Activated CD4-positive, alpha-beta T cell treated with anti-CD3 and anti-CD28 coated beads, Interleukin-2, amount 50 U/mL, for 48 hours (primary cell): ENCODE measurements at regions not wholly inside any gene's neighbourhood (a gene's known extent, or its start where the extent isn't known, plus 50 kb on each side); places are given as distances from the start of the nearest gene placed in this dataset.

Source experiments
- DNase-seq, 2 experiments: peaks; one replicate each; pipeline ENCODE4 v3.0.0-alpha.2; 2020

DNA sequence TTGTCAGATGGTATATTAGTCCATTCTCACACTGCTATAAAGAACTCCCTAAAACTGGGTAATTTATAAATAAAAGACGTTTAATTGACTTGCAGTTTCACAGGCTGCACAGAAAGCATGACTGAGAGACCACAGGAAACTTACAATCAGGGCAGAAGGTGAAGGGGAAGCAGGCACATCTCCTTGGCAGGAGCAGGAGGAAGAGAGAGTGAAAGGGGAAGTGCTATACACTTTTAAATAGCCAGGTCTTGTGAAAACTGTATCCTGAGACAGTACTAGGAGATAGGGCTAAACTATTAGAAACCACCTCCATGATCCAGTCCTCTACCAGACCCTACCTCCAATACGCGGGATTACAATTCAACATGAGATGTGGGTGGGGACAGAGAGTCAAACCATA lies 193.9 kb upstream of the KCNG1 start:
- DNase-seq: no peak

- DNase-seq: no peak
Observed at GRCh38 chr20:51212816-51213215, 189.9 kb upstream of the KCNG1 start.

DNA sequence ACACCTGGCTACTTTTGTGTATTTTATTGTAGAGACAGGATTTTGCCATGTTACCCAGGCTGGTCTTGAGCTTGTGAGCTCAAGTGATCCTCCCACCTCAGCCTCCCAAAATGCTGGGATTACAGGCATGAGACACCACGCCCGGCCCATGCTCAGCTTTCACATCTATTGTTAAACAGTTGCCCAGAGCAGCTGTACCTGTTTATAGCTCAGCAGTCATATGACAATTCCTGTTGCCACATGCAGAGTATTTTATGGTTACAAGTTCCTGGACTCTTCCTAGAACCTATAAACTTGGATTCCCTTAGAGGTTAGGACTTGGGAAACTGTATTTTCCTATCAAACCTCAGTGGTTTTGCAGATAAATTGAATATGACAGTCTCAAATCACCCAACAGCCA lies 188.3 kb upstream of the KCNG1 start:
- DNase-seq: no peak

DNA sequence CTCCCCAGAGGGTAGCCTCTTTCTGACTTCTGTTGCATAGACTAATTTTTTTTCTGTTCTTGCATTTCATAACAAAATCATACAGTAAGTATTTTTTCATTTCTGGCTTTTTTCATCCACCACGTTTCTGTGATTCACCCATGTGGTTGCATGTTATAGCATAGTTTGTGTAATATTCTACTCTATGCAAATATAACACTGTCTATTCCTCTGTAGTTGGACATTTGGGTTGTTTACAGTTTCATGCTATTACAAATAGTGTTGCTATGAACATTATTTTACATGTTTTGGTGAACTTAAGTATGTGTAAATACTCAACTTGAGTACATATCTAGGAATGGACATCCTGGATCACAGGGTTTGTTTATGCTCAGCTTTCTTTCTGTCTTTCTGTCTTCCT lies 187.2 kb upstream of the KCNG1 start:
- no peak for DNase-seq

GRCh38 chr20:51208162-51208561 lies 185.3 kb upstream of the KCNG1 start:
- no peak for DNase-seq

- no peak for DNase-seq
Observed at GRCh38 chr20:51206032-51206662, 183.2 kb upstream of the KCNG1 start.

DNA sequence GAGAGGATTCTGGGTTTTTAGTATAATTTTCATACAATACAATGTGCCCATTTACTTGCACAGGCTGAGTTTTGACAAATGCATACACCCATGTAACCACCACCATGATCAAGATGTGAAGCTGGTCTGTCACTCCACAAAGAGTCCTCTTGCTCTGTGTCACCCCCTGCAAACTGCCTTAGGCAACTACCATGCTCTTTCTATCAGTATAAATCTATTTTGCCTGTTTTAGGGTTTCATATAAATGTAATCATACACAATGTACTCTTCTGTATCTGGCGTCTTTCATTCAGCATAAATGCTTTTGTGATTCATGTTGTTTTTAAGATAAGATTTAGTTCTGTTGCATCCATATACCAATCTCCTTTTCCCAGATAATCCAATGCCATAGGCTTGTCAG lies 181.9 kb upstream of the KCNG1 start:
- DNase-seq: no peak

DNA sequence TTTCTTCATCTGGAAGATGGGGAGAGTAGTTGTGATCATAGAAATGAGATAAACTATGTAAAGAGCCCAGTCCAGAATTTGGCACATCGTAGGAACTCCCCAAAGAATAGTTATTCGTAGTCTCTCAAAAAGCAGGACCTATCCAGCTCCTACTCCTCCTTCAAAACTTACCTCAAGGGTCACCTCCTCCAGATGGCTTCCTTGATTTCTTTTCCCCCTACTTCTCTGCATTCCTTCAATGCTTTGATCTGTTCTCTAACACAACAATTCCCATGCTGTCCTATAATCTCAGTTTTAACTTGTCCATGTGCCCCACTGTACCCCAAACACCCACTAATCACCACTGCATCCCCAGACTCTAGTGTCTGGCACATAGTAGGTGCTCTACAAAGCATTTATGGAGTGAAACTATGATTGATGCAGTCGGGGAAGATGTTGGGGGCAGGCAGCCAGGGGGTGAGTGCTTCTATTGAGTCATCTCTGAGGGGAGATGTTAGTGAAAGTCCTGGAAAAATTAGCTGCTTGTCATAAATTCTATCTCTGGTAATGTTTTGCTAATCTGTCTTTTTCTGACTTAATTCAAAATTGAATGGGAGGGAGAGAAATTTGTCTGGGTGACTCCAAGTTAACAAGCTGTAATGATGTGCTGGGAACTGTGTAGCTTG lies 181.3 kb upstream of the KCNG1 start:
- DNase-seq: no peak

DNA sequence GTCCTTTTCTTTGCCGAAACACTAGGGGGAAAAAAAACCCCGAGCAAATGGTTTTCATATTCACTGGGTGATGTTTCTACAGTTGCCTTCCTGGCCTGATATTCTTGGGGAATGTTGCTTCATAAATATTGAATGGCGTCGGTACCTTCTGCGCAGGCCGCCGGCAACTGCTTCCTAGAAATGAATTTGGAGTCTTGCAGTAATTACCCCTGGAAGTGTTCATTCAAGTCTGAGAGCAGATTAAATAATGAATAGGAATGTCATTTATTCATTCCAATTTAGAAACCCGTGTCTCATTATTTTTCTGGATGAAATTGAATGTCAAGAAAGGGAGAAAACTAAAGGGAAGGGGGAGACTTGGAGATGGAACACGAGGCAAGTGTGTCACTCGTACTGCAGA lies 179.4 kb upstream of the KCNG1 start:
- no peak for DNase-seq

- DNase-seq: no peak
Observed at GRCh38 chr20:51199920-51200319, 177.0 kb upstream of the KCNG1 start.

DNA sequence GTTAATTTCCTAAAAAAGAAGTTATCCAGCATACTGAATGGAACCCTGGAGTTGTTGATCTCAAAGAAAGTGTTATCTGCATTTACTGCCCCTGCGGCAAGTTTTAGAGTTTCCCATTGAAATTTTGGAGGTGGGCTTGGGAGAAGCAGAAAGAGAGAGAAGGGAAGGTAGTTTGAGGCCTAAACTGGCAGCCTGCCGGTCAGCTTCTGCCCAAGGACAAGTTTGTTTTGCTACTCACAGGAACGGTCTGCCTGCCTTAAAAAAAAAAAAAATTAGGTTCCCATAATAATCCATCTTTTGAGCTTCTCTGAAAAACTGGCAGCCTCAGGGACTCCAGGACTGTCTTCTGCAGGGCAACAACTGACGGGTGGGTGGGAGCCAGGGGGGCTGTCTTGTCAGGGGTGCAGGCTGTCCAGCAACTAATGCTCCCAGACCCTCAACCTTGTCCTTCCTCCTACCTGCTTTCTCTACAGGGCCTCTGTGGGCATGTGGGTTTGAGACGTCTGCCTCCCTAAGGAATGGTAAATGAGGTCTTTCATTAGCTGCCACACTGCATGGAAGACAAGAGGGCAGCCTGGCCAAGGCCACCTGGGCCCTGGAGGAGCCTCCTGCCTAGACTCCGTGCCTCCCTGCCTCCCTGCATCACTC lies 176.1 kb upstream of the KCNG1 start:
- no peak for DNase-seq

- no peak for DNase-seq
Observed at GRCh38 chr20:51198238-51198637, 175.3 kb upstream of the KCNG1 start.

DNA sequence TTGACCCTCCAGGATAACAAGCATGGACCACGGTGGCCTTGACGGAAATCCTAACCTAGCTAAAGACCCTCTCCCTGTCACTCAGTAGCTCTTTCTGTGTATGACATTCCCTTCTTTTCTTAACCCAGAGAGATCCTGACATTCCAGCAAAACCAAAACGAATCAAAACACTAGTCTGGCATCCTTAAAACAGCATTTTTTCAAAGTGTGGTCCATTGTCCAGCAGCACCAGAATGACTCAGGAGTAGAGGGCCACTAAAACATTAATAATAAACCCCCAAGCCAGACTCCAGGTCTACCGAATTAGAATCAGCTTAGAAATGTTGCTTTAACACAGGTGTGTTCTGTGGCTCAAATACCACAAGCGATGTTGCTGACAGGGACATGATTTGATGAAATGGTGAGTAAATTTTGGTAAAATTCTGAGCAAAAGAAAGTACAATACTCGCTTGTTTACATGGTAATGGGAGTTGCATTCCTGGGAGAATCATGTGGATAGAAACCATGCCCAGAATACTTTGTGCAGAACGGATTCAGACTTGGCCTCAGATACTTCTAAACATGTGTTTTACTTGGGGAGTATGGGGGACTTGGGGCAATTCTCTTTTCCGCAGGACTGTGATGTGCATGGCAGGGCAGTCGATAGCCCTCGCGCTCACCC lies 174.2 kb upstream of the KCNG1 start:
- DNase-seq: no peak

DNA sequence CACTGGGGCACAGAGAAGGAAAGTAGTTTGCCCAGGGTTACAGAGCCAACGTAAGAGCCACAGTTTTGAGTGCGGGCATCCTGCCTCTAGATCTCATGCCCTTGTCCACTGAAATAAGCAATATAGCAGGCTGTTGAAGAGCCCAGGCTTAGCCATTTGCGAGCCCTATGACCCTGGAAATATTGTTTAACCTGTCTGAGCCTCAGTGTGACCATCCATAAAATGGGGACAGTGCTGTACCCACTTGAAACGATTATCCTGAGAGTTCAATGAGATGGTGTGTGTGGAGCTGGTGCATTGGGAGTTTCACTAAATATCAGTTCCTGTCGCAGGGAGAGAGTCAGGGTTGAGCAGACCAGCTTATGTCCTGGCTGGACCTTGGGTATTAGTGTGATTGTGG lies 173.1 kb upstream of the KCNG1 start:
- DNase-seq: no peak

DNA sequence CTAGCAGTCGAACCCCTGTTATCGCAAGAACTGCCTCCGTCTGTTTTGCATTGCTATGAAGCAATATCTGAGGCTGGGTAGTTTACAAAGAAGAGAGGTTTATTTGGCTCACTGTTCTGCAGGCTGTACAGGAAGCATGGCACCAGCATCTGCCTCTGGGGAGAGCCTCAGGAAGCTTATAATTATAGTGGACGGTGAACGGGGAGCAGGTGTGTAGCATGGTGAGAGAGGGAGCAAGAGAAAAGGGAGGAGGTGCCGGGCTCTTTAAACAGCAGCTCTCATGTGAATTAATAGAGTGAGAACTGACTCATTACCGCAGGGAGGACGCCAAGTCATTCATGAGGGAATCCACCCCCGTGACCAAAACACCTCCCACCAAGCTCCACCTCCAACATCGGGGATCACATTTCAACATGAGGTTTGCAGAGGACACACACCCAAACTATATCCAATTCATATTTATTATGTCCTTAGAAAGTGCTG lies 172.6 kb upstream of the KCNG1 start:
- DNase-seq: peak; percentile 3 to 8

- DNase-seq: no peak
Observed at GRCh38 chr20:51193066-51193772, 170.3 kb upstream of the KCNG1 start.

- no peak for DNase-seq
Observed at GRCh38 chr20:51190783-51191180, 167.9 kb upstream of the KCNG1 start.

GRCh38 chr20:51189814-51190782 lies 167.2 kb upstream of the KCNG1 start:
- DNase-seq: no peak

DNA sequence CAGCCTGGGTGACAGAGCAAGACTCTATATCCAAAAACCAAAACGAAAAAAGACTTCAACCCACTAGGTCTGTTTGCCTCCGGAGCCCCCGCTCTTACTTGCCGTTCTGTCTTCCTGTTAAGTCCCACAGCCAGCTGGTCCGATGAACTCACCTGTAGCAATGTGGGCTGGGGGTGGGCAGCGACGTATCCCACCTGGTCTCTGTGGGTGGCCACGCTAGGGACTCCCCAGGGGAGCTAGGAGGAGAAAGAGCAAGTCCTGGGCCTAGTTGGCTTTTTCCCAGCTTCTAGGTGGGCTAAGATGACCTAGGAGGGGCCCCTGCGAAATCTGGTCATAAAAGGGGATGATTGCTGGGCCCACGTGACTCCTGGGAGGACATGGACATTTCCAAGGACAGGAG lies 166.0 kb upstream of the KCNG1 start:
- no peak for DNase-seq

- no peak for DNase-seq
Observed at GRCh38 chr20:51187261-51187660, 164.4 kb upstream of the KCNG1 start.

GRCh38 chr20:51185861-51186260 lies 163.0 kb upstream of the KCNG1 start:
- DNase-seq: no peak

DNA sequence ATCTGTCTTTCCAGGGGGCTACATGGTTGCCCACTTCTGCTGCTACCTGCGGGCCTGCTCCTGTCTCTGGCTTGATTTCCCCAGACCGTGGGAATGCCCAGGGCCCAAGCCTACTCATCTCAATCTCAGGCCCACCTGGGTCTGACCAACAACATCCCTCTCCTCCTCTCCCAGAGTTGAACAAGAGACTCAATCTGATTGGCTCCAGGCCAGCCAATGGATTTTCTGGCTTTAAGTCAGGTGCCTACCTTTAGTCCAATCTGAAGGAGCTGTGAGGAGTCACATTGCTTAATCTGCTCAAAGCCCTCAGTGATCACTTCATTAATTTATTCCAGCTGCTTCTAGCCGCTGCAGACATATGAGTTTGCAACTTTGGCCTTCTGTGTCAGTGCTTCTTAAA lies 162.4 kb upstream of the KCNG1 start:
- DNase-seq: no peak
